SHP77 (cell line): ENCODE measurements at regions not wholly inside any gene's neighbourhood (a gene's known extent, or its start where the extent isn't known, plus 50 kb on each side); places are given as distances from the start of the nearest gene placed in this dataset.
"Not testable (repeated sequence)": the region's sequence is repeated elsewhere in the genome, so short reads cannot be mapped to it uniquely, and the experiment has no call there.

Source experiments
- DNase-seq, 2 experiments: peaks; one replicate each; lab custom pipeline; 2025; lab: John Stamatoyannopoulos, UW

DNA sequence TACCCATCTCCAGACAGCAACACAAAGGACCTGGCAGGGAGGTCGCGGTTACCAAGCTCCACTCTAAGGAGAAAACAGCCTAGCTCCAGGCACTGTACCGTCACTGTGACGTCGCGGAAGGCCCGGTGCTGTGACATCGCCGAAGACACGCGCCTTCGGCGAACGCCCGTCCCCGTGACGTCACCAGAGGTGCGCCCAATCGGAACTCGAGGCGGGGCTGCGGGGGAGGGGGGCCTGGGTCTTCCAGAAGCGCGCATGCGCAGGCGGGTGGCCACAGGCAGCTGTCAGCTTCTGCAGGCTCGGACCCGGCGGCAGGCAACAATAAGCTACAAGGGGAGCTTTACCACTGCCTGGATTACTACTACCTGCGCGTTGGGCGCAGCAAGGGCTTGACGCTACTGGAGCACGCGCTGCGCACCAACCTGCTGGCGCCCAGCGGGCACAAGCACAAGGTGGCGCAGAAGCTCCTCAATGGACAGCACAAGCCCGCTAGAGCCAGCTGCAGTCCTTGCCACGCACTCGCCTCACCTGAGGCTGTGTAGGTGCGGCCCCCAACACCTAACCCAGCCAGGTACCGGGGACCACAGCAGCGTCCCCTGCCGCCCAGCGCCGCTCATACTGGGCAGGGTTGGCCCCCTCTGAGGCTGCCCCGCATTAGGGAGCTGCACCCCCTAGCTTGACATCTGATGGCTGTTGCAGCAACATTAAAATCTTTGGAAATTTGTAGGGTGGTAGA, 208.4 kb downstream of the TPST1 start:
- DNase-seq: peak; percentile 98 to 99

DNA sequence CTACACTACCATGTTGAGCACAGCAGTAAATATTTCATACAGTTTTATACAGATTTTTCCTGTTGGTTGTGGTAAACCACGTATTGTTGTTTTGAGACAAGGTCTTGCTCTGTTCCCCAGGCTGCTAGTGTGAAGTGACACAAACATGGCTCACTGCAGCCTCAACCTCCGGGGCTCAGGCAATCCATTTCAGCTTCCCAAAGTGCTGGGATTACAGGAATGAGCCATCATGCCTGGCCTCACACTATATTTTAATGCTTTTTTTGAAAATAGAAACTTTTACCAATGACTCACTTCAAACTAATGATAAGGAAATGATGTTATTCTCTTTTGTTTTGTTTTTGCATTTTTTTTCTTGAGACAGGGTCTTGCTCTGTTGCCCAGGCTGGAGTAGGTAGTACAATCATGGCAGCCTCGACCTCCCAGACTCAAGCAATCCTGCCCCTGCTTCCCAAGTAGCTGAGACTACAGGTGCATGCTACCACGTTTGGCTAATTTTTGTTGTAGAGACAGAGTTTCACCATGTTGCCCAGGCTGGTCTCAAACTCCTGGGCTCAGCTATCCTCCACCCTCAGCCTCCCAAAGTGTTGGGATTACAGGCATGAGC, 210.6 kb downstream of the TPST1 start:
- no peak for DNase-seq

DNA sequence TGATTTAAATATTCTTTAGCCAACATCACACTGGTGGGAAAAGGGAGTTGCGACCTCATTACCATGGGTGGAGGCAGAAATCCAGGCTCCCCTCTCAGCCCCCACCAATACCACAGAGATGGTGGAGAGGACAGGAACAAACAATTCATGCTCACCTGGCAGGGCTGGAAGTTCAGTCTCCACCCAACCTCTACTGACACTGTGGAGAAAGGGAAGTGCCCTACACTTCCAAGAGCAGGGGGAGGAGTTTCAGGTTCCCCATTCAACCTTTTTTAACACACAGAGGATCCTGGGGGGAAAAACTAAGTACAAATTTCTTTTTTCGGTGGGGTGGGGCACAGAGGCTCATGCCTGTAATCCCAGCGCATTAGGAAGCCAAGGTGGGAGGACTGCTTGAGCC, 210.1 kb upstream of the KCTD7 start:
- DNase-seq: no peak

DNA sequence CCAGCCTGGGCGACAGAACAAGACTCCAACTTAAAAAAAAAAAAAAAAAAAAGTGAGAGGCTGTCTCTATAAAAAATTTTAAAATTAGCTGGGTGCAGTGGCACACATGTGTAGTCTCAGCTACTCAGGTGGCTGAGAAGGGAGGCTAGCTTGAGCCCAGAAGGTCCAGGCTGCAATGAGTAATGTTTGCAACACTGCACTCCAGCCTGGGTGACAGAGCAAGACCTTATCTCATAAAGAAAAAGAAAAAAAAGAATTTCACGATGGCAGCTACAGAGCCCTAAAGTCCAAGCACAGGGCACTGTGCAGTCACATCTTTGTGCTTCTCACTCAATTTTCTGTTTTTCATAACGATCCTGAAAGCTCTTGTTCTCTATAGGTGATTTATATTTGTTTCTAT, 209.5 kb upstream of the KCTD7 start:
- DNase-seq: no peak

DNA sequence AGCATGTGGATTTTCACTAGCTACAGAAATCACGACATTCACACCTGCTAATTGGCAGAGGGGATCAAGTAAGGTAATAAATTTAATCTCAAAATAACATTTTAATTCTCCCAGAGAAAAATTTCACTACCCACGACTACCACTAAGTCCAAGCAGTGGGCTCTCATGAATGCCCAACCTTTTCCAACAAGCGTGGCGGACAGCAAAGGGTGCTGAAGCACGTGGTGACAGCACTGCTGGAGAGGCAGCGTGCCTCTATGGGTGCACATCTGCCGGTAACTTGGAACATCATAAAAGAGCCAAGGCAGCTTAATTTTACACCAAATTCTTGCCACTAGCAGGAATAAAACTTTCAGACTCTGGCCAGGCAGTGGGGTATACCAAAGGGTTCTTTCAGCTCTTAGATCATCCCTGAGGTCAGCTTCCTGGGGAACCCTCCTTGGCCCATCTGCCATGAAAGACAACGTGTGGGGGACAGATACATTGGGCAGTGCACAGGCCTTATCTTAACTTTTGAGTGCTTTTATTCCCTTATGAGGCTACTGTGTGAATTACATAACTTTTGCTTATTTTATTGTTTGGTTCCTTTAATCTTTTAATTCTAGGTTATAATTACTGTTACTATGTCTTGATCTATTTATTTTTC, 206.7 kb upstream of the KCTD7 start:
- no peak for DNase-seq

DNA sequence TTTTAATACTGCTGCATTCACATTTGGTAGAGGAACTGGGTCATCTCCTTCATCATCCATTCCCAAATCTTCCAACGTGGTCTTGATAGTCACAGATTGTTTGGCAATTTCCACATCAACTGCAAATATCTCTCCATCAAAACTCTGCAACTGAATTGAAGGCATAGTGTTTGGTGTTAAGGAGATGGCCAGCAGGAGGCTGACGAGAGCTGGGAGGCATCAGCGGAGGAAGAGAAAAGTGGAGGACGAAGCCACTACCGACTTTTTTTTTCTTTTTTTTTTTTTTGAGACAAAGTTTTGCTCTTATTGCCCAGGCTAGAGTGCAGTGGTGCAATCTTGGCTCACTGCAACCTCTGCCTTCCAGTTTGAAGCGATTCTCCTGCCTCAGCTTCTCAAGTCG, 205.0 kb upstream of the KCTD7 start:
- no peak for DNase-seq

DNA sequence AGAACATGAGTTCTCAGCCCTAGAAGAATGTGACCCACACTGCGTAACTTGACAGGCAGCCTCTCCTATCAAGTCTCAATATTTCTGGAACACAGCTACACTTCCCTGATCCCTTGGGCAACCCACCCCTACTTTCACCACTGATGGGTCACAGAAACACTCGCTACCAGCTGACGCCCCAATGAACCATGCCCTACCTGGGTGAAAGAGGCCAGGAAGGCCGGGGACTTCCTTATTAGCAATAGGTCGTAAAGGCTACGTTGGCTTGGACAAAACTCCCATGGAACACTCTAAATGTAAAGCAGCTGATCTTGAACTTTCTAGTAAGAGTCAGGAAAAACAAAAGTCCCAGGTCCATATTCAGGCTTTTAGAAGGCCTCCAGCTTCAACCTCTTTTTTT, 202.3 kb upstream of the KCTD7 start:
- DNase-seq: no peak

DNA sequence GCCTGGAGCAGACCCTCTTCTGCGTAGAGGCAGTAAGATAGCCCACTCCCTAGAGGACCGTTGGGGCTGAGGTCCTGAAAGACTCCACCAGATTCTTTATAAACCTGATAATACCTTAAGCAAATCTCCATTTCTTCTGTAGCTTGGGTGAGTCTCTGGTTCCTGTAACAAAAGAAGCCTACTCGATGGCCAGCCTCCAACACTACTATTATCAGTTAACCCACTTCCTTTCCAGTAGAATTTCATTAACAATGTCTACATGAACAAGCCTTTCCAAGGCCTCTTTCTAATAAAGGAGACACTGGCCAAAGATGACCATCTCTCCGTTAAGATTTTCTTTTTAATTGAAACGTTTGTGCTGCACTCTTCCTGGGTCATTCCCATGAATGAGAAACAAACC, 201.7 kb upstream of the KCTD7 start:
- no peak for DNase-seq

DNA sequence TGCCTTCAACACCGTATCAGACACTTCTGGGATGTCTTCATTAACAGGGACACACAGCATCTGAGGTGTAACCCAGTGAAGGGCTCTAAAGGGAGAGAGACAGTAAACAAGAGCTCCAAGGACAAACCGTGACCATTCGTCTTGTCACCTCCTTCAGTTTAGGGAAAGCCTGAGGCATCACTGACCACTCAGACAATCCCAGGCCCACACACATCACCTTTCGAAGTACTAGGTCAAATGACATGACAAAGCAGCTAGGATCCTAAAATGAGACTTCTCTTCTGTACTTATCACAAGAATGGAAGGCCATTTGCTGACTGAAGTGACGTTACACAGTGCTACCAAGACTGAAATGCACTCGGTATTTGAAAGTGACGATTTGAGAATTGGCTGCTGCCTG, 200.7 kb upstream of the KCTD7 start:
- DNase-seq: no peak

DNA sequence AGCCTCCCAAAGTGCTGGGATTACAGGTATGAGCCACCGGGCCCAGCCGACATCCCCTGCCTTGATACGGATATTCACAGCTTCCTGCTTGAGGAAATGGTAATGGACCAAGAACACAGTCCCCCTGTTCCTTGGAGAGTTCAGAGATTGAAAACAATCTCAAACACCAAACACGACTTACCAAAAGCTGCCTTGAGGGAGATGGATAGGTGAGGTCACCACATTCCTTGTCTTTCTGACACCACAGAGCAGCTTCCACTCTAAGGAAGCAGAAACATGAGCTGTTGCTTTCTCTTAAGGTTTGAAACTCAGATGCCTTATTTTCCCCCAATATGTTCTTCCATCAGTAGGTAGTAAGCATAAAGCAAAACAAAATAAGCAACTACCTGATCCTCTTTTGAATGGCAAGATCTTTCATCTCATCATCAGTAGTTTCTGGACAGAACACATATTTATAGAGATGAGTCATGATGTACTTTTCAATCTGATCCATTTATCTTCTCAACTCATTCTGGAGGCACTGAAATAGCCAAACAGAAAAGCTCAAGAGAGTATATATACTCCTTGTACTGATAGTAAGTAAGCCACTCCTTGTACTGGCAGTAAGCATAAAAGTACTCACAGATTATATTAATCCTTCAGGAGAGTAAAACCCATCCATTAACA, 199.1 kb upstream of the KCTD7 start:
- no peak for DNase-seq

DNA sequence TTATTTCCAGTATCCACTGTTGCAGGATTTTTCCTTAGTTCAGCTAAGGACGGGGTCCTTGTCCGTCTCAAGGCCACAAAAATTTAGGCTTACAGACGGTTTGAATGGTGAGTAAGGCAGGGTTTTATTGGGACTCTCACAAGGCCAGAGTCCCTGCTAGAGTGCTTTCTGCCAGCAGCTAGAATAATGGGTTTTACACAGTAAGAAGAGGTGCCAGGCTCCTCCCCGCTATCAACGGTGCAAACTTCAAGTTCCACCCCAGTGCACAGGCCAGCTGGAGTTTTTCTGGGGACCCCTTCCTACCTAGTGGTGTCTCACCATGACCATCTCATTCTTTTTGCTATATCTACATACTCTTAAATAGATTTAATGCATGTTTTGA, 198.5 kb upstream of the KCTD7 start:
- no peak for DNase-seq

DNA sequence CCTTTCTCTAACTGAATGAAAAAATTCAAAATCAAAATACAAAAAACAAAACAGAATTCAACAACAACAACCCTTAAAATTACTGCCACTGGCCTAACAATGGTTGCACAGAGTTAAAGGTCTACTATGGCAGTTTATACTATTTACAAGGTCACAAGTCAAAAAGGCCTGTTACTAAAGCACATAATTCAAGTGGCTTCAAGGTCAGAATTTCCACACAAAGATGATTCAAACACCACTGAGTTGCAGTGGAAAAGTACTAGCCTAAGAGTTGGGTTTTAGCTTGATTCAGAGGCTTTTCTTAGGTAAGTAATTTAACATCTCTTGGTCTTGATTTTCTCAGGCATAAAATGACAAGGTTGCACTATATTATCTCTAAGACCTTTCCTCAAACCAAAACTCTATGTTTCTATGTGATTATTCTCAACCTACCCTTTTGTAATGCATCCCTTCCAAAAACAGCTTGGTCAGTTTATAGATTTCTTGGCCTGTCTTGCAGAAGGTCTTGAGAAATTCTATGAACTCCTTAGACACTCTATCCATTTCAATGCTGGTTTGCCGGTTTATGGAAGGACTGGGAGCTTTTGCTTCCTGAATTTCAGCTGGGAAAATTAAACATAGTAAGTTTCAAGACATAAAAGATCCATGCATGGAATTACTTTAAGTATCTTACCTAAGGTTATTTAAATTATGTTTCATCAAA, 189.8 kb upstream of the KCTD7 start:
- not testable (repeated sequence) for DNase-seq

DNA sequence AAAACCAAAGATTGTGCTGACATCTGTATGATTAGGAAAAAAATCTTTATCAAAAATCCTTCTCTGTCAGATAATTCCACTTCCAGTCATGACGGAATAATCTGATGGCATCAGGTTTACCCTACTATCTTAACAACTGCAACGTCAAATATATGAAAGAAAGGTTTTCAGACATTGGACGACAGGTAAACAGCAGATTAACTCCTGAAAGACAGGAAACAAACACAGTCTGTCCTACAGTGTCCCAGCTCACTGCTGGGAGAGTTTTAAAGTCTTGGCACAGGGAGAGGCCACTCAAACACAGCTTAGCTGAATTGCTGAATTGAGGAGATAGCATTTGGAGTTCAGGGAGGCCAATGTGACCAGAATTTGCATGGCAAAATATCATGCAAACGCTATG, 186.3 kb upstream of the KCTD7 start:
- no peak for DNase-seq

DNA sequence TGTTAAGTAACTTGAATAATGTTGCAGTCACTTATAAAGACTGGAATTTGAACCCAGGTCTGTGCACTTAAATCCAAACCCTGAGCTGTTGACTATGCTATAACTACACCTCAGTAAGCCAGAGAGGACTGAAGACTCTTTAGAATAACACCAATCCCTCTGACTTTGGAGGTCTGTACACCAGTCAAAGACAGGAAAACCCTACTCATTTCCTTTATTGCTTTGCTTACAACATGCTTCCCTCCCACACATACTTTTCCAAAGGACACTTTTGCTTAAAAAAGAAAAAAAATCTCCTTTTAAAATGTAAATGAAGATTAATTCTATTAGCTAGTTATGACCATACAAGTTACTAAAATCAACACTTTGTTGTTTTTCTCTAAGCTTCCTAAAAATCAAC, 184.7 kb upstream of the KCTD7 start:
- no peak for DNase-seq

DNA sequence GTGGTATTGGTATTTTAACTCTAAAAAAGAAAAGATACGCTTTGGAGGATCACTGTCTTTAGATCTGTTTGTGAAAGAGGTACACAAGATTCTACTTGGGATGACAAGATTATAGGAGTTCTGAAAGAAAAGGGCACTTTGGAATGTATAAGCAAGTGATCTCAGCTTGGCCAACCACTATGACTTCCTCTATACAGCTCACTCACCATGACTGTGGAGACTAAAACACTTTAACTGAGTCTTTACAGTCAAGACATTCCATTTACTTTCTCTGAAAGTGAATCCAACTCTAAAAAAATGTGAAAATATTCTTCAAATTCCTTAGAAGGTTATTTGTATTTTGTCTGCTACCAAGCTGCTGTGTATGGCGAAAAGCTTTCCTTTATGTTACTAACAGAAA, 181.7 kb upstream of the KCTD7 start:
- DNase-seq: not testable (repeated sequence)

DNA sequence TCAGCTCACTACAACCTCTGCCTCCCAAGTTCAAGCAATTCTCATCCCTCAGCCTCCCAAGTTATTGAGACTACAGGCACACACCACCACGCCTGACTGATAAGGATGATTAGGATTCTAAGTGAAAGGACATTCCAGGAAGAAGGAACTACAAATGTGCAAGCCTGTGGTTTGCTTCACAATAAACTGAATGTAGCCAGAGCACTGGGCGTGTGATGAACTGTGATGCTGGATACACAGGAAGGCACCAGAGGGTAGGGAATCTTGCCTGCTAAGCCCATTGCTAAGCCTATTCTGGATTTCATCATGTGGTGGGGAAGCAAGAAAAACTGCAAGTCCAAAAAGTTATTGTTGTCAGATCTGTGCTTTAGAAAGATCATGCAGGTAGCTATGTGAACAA, 177.9 kb upstream of the KCTD7 start:
- DNase-seq: not testable (repeated sequence)

DNA sequence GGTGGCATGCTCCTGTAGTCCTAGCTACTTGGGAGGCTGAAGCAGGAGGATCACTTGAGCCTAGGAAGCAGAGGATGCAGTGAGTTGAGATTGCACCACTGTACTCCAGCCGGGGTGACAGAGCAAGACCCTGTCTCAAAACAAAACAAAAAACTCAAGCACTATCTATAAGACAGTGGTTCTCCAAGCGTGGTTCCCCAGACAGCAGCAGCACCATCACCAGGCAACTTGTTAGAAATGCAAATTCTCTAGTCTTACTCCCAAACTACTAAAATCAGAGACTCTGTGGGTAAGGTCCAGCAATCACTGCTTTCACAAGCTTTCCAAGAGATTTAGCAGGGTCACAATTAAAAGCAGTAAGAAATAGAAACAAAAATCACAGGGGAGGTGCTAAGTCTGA, 177.0 kb upstream of the KCTD7 start:
- DNase-seq: not testable (repeated sequence)

DNA sequence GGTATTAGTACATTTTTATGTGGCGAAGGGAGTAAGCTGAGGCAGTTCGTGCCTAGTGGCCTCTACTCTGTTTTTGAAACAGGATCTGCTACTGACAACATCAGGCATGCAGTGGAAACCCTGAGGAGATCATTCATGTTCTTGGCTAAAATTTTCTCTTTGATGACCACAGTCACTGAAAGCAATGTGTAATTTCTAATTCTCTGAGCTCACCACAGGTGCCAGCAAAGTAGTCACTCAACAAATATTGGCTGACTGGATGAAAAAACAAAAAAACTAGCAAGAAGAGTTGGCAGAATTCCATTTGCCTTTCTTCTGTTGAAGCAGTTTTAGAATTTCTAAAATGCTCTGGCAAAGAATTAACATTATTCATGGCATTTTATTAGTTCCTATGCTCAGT, 176.5 kb upstream of the KCTD7 start:
- no peak for DNase-seq

DNA sequence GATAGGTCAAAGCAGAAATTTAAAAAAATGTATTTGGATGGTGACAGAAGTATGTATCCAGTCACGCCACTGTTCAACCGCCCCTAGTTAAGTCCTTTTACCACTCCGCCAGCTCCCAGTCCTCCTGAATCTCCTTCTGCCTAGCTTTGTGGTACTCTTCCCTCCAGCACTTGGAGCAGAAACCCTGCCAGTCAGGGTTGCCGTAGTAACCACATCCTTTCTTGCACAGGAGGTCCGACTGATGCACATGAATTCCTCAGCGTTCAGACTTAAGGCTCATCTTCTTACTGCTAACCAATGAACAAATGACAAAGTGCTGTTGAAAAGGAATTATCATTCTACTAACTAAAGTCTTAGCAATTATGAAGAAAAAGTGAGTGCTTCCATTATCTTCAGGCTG, 175.3 kb upstream of the KCTD7 start:
- no peak for DNase-seq

DNA sequence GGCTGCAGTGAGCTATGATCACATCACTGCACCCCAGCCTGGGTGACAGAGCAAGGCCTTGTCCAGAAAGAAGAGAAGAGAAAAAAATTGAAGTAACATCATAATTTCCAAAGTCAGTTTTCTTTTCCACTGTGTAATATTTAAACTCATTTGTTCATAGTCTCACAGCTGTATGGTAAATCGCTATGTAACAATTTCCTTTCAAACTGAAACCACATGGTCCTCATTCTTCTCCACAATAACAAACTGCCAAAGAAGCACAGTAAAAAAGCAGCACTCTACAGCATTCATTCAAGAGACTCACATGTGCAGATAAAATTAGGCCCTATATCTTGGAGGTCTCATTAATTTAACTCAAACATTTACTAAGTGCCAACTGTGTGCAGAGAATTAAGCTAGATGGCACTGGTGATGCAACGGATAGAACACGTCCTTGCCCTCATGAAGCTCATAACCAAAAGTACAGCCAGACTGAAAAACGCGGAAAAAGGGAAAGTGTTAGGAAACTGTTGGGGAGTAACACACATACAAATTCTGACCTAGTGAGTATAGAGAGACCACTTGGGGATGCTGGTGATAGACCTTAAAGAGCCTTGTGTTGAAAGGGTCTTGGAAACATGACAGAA, 174.0 kb upstream of the KCTD7 start:
- DNase-seq: no peak

DNA sequence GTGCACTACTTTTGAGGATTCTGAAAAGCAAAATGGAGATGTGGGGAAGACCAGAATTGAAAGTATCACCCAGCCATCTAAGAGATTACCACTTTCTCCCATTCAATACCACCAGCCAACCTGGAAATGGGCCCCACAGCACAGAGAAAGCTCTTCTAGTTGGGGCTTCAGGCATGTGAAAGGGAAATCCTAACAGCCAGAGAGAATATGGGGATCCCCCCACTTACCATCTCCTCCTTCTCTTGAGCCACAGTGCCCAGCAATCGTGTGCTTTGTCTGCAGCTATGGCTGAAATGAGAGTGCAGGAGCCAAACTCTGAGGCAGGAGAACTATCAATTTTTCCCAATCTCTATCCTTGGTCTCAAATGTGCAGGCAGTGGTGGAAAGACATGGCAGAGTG, 173.2 kb upstream of the KCTD7 start:
- not testable (repeated sequence) for DNase-seq

DNA sequence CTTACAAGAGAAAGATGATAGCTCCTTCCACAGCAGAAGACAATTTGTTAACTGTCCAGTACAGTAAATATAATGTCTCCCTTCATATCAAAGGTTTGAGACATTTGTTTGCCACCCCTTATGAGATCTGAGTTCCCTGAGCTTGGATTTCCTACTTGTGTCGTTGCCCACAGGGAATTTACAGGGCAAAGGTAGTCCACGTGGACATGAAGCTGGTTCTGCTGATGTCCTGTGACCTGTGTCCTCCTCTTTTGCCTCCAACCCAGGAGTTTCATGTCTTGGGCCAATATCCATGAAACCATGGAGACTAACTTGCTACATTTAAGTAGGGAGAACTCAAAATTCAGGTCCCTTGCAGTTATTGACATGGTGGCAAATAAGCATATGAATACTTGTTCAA, 172.2 kb upstream of the KCTD7 start:
- DNase-seq: not testable (repeated sequence)
